NCI-H774 (cell line): ENCODE measurements at regions not wholly inside any gene's neighbourhood (a gene's known extent, or its start where the extent isn't known, plus 50 kb on each side); places are given as distances from the start of the nearest gene placed in this dataset.

Source experiments
- DNase-seq: peaks from one replicate; lab custom pipeline; 2025; lab: John Stamatoyannopoulos, UW

DNA sequence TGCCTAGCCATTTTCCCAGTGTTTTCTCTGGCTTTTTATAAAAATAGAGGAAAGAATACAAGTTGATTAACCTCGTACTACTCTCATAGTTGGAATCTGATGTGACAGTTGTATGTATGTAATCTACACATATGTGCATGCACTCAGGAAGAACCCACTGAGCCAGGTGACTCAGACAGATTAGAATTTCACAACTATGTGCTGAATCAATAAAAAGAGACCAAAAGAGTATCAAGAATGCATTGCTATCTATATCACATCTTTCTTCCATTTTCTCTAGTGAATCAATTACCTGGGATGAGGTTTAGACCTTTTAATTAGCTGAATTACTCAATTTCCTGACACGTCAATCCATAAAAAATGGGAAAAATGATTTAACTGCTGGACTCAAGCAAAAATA, 319.3 kb upstream of the ATP10A start:
- no peak for DNase-seq

DNA sequence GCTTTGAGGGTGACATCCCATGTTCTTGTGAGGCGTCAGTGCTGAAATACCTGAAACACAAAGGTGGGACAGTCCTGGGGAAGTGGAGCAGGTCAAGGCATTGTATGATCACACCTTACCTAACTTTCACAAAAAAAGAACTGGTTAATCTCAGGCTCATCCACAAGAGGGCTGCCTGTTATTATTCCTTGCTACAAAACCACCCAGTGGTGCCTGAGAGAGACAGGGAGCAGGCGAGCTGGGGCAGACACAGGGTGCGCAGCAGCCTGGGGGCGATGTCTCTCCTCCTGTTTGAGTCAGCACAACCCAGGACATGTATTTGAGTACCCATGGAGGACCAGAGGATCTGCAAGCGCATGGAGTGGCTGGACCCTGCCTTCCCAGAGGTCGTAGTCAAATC, 316.8 kb upstream of the ATP10A start:
- peak; percentile 1 for DNase-seq

DNA sequence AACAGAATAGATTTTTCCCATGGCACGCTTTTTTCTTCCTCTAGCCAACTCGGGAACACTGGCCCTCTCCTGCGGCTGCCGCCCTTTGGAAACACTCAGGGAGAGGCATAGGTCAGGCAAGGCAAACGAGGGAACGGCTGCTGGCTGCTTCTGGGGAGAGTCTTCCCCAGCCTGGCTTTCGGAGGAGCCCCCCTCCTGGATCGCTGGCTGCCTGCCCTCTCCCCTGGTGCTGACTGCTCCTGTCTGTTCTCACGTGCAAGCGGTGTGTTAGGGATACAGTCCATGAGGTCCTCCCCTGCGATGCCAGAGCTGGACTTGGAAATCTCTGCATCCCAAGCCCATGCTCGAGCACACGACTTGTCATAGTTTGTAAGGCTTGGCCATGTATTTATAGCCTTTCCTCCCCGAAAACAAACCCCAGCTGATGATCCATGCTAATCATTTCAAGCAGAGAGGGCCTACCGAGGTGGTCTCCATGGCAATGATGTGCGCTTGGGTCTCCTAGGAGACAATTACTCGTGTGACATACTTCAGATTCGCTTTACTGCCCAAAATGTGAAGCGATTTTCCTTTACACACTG, 315.6 kb upstream of the ATP10A start:
- DNase-seq = no peak

DNA sequence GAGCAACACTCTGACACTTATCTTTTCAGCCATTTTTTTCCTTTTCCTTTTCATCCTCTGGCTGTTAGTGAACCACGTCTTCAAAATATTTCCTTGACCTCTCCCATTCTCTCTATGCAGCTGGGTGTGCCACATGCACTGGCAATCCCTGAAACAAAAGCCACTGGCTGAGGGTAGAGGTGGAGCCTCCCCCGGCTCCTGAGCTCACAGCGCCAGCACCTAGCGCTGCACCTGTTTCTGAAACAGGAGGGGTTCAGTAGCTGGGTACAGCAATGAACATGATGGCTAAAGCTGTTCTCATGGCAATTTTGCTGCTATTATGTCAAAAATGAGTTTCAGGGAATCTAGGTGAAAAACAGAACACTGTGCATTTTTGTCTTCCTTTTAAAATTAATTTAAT, 314.7 kb upstream of the ATP10A start:
- no peak for DNase-seq

DNA sequence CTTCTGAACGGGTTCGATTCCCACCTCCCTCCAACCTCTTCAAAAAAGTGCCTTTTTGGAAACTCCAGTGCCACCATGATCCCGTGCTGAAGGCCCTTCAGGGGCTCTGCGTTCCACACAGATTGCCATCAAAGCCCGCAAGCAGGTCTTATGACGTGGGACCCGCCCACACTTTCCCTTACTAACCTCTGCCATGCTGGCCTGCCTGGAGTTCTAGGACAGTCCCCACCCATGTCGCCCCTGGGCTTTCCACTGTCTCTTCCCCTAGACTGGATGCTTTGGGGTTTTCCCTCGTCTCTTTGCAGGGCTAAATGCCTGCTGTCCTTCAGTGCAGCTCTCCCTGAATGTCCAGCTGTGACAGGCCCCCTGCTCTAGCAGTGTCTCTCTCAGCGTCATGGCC, 313.7 kb upstream of the ATP10A start:
- no peak for DNase-seq

DNA sequence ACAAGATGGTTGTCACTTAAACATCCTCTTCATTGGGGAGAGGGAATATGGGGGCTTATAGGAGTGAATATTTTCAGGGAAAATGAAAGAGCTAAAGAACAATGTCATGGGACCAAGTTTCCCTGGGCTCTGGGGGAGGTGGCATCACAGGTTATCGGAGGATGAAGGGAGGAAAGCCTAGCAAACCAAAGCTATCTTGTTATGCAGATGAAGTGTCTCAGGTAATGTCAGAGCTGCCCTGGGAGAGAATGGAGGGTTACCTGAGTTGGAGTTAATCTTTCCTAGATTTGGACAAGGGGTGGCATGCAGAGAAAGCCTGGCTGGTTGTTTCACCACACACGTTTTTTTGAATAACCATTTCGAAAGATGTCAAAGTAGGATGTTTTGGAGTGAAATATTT, 308.1 kb upstream of the ATP10A start:
- DNase-seq = no peak

DNA sequence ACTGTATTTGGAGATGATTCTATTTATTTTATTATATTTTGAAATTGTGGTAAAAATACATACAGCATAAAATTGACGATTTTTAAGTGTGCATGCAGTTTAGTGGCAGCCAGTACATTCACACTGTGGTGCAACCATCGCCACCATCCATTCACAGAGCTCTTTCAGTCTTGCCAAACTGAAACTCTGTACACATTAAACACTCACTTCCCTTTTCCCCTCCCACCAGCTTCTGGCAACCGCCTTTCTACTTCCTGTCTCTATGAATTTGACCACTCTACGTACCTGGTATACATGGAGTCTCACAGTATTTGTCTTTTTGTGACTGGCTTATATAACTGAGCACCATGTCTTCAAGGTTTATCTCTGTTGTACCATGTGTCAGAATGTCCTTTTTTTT, 303.3 kb upstream of the ATP10A start:
- no peak for DNase-seq

DNA sequence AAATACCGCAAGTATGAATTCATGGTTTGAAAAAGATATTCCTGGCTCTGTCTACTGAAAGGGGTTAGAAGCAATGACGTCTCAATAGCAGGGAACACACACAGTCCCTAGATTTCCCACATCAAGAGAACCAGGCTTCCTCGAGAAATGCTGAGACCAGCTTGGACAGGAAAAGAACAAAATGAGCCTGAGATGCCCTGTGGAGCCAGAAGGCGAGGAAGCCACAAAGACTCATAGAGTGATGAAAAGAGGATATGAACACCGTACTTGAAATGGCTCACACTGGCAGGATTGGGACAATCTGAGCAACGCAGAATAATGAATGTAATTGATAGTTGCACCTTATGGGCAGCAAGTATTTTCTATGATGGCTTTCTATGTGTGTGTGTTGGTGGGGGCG, 302.4 kb upstream of the ATP10A start:
- DNase-seq = no peak

DNA sequence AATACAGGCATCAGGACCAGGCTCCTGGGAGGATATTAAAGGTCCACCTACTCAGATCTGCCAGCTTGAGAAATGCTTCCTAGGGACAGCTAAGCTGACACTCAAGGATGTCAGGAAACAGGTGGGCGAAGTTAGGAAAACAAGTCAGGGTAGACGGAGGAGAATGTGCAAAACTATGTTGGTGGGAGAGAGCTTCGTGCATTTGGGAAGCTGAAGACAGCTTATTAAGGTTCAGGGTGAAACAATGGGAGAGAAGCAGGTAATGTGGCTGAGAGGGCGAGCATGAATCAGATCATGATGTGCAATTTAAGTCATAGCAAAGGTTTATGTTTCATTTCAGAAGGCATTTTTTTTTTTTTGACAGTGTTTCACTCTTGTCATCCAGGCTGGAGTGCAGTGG, 297.2 kb upstream of the ATP10A start:
- DNase-seq = no peak

DNA sequence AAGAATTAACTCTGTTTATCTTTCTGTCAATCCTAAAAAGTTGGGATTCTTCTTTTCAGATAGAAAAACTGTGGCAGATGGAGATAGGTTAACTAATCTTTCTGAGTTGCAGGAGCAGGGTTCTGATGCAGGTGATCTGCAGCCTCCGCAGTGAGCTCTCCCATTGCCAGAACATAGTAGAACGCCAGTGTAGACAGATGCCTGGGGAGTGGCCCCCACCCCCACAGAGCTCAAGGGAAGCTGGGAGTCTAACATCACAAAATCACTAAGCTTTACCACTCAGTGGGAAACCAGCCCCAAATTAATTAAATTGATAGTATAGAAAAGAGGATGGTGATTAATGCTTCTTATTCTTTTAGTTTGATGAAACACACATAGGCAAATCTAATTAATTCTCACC, 295.0 kb upstream of the ATP10A start:
- DNase-seq = no peak

DNA sequence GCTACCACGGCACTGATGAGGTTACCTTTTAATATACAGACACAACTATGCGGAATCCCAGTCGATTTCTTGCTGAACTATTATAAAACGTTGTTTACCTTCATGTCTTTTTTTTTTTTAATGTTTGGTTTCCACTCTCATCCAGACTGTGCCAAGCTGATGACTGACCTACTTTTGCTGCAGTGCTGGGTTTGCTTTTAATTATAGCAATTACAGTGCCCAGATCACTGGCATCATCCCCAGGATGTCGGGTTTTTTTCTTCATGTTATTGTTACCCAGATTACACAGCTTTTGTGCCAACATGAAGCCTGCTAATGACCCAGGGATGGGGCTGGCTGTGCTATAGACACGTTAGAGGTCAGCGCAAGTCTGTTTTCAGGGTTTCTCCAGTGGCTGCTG, 294.0 kb upstream of the ATP10A start:
- peak; percentile 43 for DNase-seq

DNA sequence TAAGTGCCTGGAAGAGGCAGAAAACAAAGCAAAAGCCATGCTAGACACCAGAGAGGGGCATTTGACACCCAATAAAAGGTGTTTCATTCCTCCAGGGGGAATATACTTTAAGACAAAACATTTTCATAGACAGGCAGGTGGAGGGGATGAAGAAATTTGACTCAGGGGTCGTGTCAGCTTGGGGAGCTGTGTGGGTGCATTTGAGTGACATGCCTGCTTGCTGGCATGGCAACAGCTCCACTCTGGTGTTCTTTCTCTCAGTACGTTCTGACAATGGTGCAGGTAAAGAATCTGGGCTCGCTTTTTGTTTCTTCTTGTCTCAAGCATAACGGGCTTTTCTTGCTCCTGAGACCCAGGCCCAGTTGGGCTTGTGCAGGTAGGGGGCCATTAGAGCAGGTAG, 292.9 kb upstream of the ATP10A start:
- DNase-seq = no peak

DNA sequence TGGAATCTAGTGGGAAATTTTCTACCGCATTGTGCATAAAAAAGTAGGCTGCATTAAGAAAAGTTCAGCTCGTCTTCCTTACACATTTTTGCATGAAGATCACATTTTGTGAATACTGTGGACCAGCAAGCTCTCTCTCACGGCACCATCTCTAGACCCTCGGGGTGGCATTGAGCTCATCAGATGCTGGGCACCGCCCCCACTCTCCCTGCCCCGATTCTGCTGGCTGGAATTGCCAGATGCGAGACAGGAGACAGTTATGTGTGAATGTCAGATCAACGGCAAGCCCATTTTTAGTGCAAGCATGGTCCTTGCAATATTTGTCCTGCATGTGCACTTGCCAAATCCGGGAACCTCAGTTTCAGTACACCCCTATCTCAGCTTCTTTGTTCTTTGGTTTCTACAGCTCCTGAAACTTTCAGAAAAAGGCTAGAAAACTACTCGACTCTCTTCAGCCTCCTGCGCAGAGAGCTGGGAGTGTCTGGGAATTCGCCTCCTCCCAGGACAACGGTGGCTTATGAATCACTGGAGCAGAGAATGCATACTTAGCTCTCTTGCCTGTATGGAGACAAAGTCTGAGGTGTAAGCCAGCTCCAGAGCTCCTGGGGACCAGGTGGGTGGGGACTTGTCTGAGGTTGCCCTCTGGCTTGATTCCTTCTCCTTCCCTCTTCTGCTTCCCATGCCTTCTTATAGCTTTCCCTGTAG, 285.2 kb upstream of the ATP10A start:
- no peak for DNase-seq

DNA sequence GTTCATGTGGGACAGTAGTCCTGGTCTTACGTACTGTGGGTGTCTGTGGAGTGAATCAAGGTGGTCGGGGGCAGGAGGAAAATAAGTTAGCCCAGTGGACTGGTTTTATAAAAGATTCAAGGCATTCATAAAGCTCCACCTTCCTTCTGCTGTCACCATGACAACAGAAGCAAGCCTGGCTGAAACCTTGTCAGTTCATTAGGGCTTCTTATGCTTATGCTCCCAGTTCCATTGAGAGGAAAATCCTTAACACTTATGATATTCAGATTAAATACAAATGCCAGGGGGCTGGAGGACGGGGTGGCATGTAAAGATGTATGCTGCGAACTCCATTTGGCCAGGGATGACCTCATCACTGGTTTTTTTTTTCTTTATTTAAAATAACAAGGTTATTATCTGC, 283.1 kb upstream of the ATP10A start:
- DNase-seq = no peak

DNA sequence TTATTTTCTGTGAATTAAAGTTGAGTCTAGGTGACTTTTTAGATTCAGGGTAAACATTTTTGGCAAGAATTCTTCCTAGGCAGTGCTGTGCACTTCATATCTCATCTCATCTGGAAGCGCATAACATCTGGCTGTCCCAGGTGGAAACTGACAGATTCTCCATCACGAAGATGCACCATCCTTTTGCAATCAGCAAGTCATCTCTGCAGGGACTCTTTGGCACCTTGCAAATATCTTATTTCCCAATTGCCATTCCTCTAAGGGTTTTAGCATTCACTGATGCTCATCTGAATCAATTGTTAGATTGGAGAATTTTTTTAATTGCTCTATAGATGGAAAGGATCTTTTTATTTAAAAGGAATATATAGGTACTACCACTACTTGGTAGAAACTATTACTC, 282.7 kb upstream of the ATP10A start:
- DNase-seq = no peak

DNA sequence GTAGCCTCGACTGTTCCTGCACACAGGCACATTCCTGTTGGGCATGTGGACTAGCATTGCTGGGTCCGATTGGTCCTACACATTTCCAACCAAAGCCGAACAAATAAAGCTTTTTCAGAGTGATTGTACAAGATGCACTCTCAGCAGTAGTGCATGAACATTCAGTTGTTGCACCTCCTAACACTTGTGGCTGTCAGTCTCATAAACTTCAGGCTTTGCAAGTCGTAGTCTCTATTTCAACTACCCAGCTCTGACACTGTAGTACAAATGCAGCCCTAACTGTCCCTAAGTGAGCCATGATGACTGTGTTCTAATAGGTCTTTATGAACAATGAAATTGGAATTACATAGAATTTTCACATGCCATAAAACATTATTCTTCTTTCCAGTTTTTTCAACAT, 281.7 kb upstream of the ATP10A start:
- DNase-seq = no peak

DNA sequence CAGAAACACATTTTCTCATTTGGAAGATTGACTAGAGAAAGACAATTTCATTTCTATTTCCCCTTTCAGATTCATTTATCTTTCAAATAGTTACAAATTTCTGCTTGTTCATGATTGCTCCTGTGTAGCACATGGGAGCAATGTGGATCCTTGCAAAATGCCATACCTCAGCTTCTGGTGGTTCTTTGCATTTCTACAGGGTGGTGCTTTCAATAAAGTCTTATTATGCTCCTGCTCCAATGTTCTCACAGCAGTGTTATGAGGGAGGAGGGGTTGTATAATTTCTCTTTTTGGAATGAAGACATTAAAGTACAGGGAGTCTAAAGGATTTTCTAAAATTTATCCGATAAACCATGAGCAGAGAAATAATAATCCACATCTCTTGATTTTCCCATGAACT, 280.1 kb upstream of the ATP10A start:
- no peak for DNase-seq

DNA sequence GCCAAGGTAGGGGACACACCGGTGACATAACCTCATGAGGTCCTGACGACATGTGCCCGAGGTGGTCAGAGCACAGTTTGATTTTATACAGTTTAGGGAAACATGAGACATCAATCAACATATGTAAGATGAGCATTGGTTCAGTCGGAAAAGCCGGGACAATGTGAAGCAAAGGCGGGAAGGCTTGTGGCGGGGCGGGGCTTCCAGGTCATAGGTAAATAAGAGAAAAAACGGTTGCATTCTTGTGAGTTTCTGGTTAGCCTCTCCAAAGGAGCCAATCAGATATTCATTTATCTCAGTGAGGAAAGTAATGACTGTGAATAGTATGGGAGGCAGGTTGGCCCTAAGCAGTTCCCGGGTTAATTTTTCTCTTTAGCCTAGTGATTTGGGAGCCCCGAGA, 271.7 kb upstream of the ATP10A start:
- DNase-seq = no peak

DNA sequence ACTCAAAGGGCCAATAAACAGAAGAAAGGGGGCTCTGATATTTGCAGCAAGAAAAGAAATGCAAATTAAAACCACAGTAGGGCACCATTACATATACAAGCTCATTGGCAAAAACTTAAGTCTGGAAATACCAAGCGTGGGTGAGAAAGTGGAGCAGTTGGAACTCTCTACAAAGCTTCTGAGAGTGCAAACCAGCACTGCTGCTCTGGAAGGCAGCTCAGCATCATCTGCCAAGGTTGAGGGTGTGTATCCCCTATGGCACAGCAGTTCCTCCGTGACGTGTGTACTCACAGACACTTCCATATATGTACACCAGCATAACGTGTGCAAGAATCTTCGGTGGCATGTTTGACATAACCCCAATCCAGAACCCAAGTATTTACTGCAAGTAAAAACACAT, 271.0 kb upstream of the ATP10A start:
- no peak for DNase-seq

DNA sequence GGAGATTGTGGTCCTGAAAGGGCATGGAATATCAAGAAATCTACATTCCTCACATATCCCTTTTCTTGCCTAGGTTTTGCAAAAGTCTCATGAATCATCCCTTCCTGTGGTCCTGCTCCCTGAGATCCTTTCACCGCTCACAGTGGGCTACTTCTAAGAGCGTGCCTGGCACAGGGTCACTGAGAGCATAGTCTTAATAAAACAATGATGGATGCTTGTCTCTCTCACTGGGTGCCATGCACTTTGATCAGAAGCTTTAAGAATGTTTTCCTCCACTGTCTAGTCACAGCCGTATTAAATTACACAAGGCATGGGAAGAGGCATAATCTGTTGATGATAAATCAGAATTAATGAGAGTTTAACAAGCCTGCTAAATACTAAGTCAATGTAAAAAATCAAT, 269.7 kb upstream of the ATP10A start:
- no peak for DNase-seq

DNA sequence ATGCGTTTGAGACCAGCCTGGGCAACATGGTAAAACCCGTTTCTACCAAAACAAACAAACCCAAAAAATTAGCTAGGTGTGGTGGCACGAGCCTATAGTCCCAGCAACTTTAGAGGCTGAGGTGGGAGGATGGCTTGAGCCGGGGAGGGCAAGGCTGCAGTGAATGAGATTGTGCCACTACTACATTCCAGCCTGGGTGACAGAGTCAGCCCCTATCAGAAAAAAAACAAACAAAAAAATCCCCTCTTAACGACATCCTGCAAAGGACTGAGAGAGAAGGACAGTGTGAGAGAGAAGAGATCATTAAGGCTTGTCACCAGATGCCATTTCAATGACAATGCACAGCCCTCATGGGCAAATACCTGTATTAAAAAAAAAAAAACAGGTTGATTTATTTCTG, 266.7 kb upstream of the ATP10A start:
- no peak for DNase-seq

DNA sequence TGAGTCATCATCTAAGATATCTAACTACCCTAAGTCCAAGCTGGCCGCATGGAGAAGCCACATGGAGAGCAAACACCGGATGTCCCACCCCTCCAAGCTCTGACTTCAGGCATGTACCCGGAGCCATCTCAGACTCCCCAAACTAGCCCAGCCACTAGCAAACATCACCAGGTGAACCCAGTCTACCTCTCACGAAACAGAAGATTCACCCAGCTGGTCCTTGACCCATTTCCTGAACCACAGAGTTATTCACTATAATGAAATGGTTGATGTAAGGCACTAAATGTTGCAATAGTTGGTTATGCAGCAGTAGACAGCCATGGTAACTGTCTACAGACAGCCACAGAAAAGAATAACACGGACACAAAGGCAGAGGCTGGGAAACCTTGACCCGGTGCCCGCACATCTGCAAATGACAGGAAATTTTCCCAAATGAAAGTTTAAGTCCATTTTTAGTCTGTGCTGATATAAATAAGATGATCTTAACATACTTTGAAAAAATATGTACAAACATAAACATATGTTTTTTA, 265.5 kb upstream of the ATP10A start:
- DNase-seq = no peak

DNA sequence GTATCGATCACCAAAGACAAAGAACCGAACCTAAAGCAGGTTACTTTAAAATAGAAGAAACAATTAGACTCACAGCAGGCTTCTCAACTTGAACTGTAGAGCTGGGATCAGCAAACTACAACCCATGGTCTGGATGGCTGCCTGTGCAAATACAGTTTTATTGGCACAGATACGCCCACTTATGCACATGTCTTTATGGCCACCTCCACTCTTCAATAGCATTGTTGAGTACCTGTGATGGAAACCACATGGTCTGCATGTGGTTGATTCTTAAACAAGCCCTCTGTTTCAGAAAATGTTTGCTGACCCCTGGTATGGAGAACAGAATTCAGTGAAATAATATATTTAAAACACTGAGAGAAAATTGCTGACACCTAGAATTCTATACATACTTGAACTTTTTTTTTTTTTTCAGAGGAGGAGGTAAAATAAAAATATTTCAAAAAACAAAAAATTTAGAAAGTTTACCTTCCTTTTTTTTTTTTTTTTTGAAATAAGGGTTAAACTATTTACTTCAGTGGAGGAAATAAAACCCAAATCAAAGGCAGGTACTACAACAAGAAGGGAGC, 263.8 kb upstream of the ATP10A start:
- DNase-seq = peak; percentile 6

DNA sequence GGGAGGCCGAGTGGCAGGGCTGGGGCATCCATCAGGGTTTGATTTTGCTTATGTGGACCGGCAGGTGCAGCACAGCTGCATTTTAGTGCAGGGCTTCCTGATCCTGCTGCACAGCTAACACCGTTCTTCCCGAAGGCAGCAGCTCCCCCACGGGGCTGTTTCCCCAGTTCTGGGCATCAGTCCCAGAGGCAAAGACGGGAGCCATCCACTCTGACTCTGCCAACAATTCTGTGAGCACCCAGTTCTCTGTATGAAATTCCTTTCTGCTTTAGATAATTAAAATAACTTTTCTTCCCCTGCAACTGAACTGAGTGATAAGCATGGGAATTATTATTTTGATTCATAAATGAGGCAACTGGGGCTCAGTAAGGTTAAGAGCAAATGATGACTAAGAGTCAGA, 262.9 kb upstream of the ATP10A start:
- DNase-seq = no peak
